ENCODE measurements at regions not wholly inside any gene's neighbourhood (a gene's known extent, or its start where the extent isn't known, plus 50 kb on each side); places are given as distances from the start of the nearest gene placed in this dataset.

DNA sequence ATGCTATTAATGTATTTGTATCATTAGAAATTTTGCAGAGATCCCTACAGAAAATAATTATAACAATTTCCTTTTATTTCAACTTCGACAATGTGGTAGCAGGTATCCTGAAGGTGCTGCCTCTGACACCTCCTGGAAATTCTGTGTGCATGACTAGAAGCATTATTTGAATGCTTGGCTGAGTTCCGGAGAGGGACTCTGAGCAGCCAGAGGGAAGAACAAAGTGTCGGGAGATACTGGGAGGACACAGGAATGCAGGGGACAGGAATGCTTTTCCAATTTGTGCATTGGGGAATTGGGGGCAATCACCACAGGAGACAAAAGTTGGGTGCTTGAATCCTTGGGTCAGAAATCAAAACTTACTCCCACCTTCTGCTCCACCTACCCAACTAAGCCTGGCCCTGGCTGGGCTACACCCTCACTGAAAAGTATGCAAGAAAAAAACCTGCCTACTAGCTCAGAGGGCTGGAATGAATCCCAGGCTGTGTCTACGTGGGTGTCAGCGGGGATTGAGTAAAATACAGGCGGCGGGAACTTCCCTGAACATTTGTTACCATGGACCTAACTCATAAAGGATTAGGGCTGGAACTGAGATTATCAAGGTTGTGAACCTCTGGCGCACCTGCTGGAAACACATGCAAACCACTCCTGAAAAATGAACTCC, 299.3 kb downstream of the SOX11 start:
- no peak for DNase-seq

DNA sequence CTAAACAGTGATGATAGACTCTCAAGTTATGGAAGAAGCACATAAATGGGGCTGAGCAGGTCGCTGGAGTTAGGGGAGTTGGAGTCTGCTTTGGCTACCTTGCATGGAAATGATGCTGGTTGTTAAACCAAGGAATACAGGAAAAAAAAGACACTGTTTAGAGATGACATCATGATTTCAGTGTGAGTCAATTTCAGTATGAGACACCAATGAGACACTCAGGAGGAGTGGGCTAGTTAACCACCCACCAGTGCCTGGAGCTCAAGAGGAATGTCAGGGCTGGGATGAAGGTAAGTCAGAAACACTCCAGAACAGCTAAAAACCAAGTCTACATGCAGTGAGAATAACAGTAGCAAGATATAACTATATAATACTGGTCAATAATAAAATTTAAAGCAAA, 303.6 kb downstream of the SOX11 start:
- no peak for DNase-seq

DNA sequence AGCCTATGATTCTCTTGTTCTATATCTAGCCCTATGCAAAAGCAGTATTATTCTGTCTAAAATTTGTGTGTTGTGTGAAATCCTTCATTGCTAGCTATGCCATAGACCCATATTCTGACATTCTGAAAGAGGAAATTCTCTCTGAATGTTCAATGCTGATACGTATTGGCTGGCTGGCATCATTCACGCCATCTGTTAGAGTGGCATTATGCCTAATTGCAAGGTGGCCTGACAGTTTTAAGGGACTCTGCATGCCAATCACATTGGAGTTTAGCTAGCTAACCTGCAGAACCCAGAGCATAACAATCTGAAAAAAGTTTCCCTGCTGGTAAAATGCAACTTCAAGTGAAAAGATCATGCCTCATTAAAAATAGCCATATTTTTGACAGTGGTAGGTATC, 316.0 kb downstream of the SOX11 start:
- DNase-seq, result no peak

DNA sequence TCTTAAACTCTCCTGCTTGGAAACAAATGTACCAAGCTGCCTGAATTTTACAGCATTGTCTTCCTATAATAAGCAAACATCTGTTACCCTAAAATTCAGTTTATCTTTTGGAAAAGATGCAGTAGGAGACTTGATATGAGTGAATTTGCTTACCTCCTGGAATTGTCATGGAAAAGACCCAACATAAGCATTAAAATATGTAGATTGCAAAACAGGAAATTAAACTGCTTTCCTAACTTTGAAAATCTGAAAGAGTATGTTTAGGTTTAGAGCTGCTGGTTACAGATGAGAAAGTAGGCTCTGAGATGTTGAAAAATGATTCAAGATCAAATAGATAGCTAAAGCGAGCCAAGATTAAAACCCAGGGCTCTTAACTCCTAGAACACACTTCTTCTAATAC, 316.5 kb downstream of the SOX11 start:
- no peak for DNase-seq

GRCh38 chr2:6010163-6010562, 318.0 kb downstream of the SOX11 start:
- no peak for DNase-seq

DNA sequence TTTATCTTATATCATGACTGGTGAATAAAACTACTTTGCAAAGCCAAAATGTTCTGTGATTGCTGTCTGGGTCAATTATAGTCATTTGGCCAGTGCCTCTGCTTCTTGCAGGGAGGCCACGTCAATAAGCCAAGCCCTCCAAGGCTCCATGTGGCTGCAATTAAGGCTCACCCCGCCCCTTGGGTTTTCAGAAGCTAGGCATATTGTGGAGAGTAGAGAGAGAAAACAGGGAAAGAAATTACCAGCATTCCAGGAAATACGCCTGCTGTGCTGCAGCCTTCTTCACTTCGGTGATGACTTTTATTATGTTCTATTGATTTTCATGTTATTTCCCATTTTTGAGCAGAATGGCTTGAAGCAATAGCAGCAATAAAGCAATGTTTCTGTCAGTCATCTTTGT, 319.7 kb downstream of the SOX11 start:
- DNase-seq, result no peak

DNA sequence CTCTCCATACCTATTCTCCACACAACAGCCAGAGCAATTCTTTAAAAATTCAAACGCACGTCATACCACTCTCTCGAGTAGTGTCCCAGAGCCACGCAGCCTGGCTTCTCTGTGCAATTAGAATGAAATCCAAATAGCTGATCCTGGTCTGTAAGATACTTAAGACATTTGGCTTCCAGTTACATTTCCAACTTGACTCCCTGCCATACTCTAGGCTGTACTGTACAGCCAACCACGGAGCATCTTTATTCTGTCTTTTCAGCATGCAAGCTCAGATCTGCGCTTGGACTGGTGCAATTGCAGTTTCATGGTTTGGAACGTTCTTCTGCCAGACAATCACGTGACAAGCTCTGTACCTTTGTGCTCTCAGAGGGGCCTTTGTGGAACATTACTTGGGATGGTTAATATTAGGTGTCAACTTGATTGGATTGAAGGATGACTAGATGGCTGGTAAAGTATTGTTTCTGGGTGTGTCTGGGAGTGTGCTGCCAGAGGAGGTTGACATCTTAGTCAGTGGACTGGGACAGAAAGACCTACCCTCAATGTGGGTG, 325.6 kb downstream of the SOX11 start:
- DNase-seq, result no peak

DNA sequence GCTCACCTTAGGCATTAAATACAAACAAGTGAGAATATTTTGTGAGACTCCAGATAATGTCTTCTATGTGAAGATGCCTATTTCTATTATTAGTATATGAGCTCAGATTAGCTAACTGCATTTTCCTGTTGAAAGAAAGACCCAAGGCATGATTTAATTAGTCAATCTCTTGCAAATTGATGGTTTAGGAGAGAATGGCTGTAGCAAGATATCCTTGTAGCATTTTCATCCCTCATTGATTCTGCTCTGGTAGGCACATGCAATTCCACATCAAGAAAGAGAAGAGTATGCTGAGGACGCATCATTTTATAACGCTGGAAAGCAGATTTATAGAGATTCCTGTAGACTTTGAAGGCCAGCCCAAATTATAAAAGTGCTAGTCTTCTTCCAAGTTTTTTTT, 332.0 kb downstream of the SOX11 start:
- no peak for DNase-seq

- DNase-seq, result no peak
Observed at GRCh38 chr2:6024784-6025183, 332.6 kb downstream of the SOX11 start.

DNA sequence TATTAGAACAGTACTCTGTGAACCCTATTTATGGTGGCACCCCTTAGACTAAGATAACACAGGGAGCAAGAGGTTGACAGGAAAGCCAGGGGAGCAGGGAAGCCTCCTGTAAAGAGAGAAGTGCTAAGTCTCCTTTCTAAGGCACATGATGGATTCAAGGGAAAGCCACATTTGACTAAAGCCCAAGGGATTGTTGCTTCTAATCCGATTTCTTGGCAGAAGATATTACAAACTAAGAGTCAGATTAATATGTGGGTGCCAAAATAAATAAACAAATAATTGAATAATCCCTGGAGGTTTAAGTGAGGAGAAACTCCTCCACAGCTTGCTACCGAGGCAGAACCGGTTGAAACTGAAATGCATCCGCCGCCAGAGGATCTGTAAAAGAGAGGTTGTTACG, 333.2 kb downstream of the SOX11 start:
- DNase-seq, result no peak

GRCh38 chr2:6027066-6027465, 334.9 kb downstream of the SOX11 start:
- no peak for DNase-seq

DNA sequence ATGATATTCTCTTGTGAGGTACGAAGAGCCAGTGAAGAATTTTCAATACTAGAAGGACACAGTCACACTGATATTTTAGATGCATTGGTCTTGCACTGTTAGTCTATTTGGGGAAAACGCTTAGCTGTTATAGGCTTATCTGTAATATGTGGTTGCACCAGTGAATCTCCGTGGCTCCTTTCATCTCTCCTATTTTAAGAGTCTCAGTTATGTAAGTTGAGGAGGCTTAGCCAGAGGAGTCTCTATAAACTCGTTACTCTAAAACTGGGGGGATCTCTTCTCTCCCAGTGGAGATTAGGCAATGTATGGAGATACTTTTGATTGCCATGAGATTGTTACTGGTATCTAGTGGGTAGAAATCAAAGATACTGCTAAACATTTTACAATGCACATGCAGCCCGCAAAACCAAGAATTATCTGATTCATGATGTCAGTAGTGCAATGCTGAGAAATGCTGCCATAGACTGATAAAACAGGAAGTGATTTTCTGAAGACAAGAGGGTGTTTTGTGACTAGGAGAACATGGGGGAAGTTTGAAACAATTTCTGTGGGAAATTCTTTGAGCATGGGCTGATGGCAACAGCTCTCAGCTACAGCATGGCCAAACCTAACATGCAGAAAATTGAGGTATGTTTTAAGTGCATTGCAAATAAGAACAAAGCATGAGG, 339.1 kb downstream of the SOX11 start:
- DNase-seq, result no peak

GRCh38 chr2:6036211-6036610, 344.0 kb downstream of the SOX11 start:
- no peak for DNase-seq

DNA sequence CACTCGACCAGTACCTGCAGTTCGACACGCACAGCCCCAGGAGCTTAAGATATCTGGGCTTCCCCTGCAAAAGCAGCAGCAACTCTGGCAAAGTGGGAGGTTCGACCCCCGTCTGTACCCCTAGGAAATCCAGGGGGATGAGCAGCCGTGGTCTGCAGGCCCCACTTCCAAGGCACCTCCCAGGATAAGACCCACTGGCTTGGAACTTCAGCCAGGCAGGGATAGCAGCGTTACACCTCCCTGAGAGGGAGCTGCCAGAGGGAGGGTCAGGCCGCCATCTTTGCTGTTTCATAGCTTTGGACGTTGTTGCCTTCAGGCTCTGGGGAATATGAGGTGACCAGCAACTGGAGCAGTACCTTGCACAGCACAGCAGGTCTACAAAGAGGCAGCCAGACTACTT, 351.1 kb downstream of the SOX11 start:
- no peak for DNase-seq

- no peak for DNase-seq
Observed at GRCh38 chr2:6052649-6053048, 360.5 kb downstream of the SOX11 start.

GRCh38 chr2:6053743-6054142, 361.6 kb downstream of the SOX11 start:
- no peak for DNase-seq

GRCh38 chr2:6054161-6054671, 362.0 kb downstream of the SOX11 start:
- no peak for DNase-seq

DNA sequence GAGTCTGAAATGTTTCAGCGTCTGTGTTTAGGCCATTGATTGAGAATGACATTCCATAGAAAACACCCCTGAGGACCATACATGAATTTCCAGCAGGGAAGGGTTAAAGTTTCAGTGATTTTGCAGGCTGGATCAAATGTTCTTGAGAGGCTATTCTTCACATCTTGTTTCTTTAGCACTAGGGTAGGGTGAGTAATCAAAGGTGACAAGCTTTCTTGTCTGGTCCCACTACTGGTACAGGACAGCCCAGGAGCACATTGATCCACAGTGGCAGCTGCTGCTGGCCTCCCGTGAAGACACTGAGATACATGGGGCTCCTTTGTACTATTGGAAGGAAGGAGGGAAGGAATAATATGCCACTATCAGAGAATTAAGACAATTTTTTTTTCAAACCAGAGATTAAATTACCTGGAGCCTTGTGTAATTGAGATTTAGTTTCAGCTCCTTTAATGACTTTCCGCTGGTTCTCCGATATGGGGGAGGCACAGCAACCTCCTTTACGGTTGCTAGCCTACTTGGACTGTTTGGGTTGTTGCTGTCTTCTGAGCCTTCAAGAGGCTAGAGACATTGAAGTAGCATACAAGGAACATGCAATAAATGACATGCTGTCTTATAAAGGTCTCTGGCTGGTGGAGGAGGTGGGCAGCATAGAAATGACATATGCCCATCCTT, 368.9 kb downstream of the SOX11 start:
- DNase-seq, result no peak

DNA sequence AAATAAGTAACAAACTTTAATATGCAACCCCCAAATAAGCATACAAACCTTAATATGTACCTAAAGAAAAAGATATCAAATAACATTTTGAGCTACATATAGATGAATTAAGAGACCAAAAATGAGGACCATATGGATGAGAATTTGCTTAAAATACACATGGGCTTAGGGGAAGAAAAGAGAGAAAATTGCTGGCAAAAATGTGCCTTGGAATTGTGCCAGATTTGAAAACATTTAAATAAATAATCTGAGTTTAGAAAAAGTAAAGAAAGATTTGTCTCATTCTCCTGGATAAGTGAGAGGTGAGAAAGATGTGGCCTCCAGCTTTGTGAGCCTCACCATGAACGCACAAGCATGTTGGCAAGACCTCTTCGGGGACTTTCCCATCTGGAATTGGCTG, 372.6 kb downstream of the SOX11 start:
- DNase-seq, result no peak

- no peak for DNase-seq
Observed at GRCh38 chr2:6065703-6066102, 373.5 kb downstream of the SOX11 start.

GRCh38 chr2:6067089-6067488, 374.9 kb downstream of the SOX11 start:
- no peak for DNase-seq

DNA sequence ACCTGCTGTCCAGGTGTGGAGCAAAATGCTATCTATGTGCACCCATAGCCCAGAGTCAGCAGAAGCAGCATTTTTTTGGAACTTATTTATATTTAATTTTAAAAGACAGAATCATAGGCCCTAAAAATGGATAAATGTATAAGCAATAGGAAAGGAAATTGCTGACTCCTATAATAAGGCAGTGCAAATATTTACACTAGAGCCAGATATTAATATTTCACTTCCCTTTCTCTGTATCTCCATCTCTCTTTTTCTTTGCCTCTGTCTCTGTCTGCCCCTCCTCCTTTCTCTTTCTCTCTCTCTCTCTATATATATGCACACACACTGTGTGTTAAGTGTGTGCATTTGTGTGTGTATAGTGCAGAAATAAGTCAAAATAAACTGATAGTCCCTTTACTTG, 375.6 kb downstream of the SOX11 start:
- DNase-seq, result no peak

DNA sequence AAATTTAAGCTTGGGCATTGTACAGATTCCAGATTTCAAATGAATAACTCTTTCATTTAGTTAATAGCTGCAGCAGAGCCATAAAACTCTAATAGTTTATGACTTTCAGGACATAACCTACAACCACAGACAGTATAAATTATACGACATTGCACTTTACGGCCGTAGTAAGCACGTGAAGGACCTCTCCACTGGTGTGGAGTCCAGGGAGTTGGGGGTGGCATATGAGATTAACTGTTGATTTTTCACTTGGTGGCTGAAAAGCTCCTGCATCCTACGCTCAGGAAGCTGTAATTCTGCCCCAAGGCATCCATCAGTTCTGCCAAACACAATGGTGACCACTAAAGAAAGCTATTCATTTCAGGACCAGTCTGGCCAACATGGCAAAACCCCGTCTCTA, 376.2 kb downstream of the SOX11 start:
- DNase-seq, result no peak

DNA sequence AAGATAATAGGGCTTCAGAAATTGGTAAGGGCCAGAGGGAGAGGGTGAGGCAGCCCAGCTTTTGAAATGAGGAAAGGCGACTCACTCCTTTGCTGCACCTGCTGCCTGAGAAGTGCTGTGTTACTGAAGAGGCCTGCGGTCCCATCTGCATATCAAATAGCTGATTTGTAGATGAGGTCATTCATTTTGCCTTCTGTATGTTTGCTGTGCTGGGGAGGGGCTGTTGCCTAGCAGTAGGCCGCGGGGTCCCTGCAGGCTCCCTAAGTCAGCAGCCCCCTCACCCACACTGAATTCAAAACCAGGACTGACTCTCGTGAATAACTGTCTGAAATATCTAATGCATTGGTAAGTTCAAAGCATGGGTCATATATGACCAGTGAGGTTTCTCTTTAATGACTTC, 377.2 kb downstream of the SOX11 start:
- DNase-seq, result no peak
